ENCODE measurements at regions not wholly inside any gene's neighbourhood (a gene's known extent, or its start where the extent isn't known, plus 50 kb on each side); places are given as distances from the start of the nearest gene placed in this dataset.

DNA sequence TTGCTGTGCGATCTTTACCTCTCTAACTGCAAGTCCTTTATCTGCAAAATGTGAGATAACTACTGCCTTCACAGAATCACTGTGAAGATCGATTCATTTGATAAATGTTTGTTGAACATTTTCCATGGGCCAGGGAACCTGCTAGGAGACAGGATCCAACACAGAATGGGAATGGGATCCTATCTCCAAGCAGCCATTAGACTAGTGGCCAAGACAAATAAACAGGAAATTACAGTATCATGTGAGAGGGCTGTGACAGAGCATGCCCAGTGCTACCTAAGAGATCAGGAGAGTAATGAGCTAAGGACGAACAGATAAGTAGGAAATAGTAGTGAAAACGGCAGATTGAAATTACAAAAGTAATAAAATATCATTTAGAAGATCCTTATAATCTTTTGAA, 105.7 kb downstream of the GRIN2B start:
- TF ChIP-seq TAF1 (IDR thresholded peaks at IDR 0.05; ENCODE audit: borderline replicate concordance, insufficient read depth, low read length) (no peak), POLR2AphosphoS5 (IDR thresholded peaks at IDR 0.05; ENCODE audit: low read depth, low read length) (no peak), REST (IDR thresholded peaks at IDR 0.05; ENCODE audit: insufficient read depth in 1 of 2, low read depth in 2 of 2, low read length in 2 of 2) (no peak), SIN3A (IDR thresholded peaks at IDR 0.05; ENCODE audit: borderline replicate concordance, insufficient read depth, low read length) (no peak), FOXP2 (optimal IDR thresholded peaks at IDR 0.05; ENCODE audit: borderline replicate concordance, extremely low read depth, extremely low read length, insufficient read depth) (no peak)

All from PFSK-1 (cell line).